Muscle of arm (tissue), 1 donor: ENCODE measurements at regions not wholly inside any gene's neighbourhood (a gene's known extent, or its start where the extent isn't known, plus 50 kb on each side); places are given as distances from the start of the nearest gene placed in this dataset.
"Not testable (repeated sequence)": the region's sequence is repeated elsewhere in the genome, so short reads cannot be mapped to it uniquely, and the experiment has no call there.

ENCODE experiments used
- DNase-seq: peaks from one replicate; pipeline ENCODE4 v3.0.0-alpha.2; 2013

GRCh38 chr6:159642995-159643394 is 50.0 kb downstream of the SOD2 start:
- no peak for DNase-seq

- peak; percentile 84 for DNase-seq
These were observed 50.6 kb downstream of the SOD2 start for GRCh38 chr6:159642481-159642880.

- DNase-seq, result no peak
These were observed 52.1 kb downstream of the SOD2 start for GRCh38 chr6:159640722-159641482.

- no peak for DNase-seq
These were observed 52.7 kb downstream of the SOD2 start for GRCh38 chr6:159640322-159640721.

- DNase-seq, result no peak
These were observed 53.3 kb downstream of the SOD2 start for GRCh38 chr6:159639721-159640120.

GRCh38 chr6:159633196-159633595 is 59.8 kb downstream of the SOD2 start:
- DNase-seq, result no peak

- DNase-seq, result no peak
These were observed 61.2 kb downstream of the SOD2 start for GRCh38 chr6:159631886-159632285.

GRCh38 chr6:159627939-159628338 is 65.1 kb downstream of the SOD2 start:
- DNase-seq, result peak; percentile 65

- not testable (repeated sequence) for DNase-seq
These were observed 66.5 kb downstream of the SOD2 start for GRCh38 chr6:159626506-159626905.

GRCh38 chr6:159623156-159623555 is 69.9 kb downstream of the SOD2 start:
- no peak for DNase-seq

GRCh38 chr6:159620947-159621346 is 72.1 kb downstream of the SOD2 start:
- DNase-seq, result no peak

- DNase-seq, result no peak
These were observed 75.6 kb downstream of the SOD2 start for GRCh38 chr6:159617444-159617843.

GRCh38 chr6:159616456-159616855 is 76.6 kb downstream of the SOD2 start:
- no peak for DNase-seq

- no peak for DNase-seq
These were observed 77.1 kb downstream of the SOD2 start for GRCh38 chr6:159615918-159616317.

GRCh38 chr6:159610881-159611280 is 82.2 kb downstream of the SOD2 start:
- DNase-seq, result no peak

GRCh38 chr6:159609652-159610178 is 83.3 kb downstream of the SOD2 start:
- peak; percentile 89 for DNase-seq

GRCh38 chr6:159608961-159609651 is 83.9 kb downstream of the SOD2 start:
- peak; percentile 61 for DNase-seq

- no peak for DNase-seq
These were observed 86.3 kb downstream of the SOD2 start for GRCh38 chr6:159606786-159607185.

GRCh38 chr6:159604443-159604956 is 88.5 kb downstream of the SOD2 start:
- no peak for DNase-seq

- DNase-seq, result peak; percentile 75
These were observed 90.5 kb downstream of the SOD2 start for GRCh38 chr6:159602431-159603041.

GRCh38 chr6:159601211-159601610 is 91.8 kb downstream of the SOD2 start:
- DNase-seq, result no peak

- no peak for DNase-seq
These were observed 97.9 kb downstream of the SOD2 start for GRCh38 chr6:159595173-159595572.

GRCh38 chr6:159594750-159595117 is 98.3 kb downstream of the SOD2 start:
- no peak for DNase-seq
